ENCODE measurements at regions not wholly inside any gene's neighbourhood (a gene's known extent, or its start where the extent isn't known, plus 50 kb on each side); places are given as distances from the start of the nearest gene placed in this dataset.

GRCh38 chr21:35616090-35616489 lies 444.2 kb downstream of the SETD4 start:
- Histone ChIP-seq H3K27ac (ENCODE audit: insufficient read depth, low read depth, low read length) (no peak overlapping the region), H3K4me1 (ENCODE audit: control insufficient read depth, extremely low read depth, insufficient read depth, low read length) (peaks cover 13% of the 10 kb centered on the region), H3K9ac (replicated peaks; ENCODE audit: extremely low read depth, insufficient read depth, low read length) (no peak overlapping the region), H3K9me1 (replicated peaks; ENCODE audit: control insufficient read depth, extremely low read depth, insufficient read depth, low read length) (no peaks in the 10 kb centered on the region), H2AFZ (ENCODE audit: low read depth, low read length) (peak overlapping the region; percentile 18), H3K4me3 (replicated peaks in 1 of 3; ENCODE audit: insufficient read depth in 1 of 3, low read depth in 1 of 3, low read length in 3 of 3) (no peak overlapping the region), H4K20me1 (replicated peaks; ENCODE audit: control insufficient read depth, extremely low read depth, insufficient read depth, low read length) (no peaks in the 10 kb centered on the region), H3K27me3 (ENCODE audit: control insufficient read depth in 2 of 2, insufficient read depth in 2 of 2, low read length in 2 of 2) (no peaks in the 10 kb centered on the region), H3K36me3 (ENCODE audit: control insufficient read depth in 2 of 2, extremely low read depth in 1 of 2, insufficient read depth in 2 of 2, low read length in 2 of 2) (no peaks in the 10 kb centered on the region), H3K9me3 (replicated peaks; ENCODE audit: control insufficient read depth, insufficient read depth, low read length) (no peaks in the 10 kb centered on the region), H3K79me2 (ENCODE audit: control insufficient read depth, insufficient read depth, low read length) (no peaks in the 10 kb centered on the region), H3K4me2 (ENCODE audit: insufficient read depth, low read length) (peak overlapping the region; percentile 2)
- FAIRE-seq (no peak), DNase-seq (ENCODE audit: low read depth, low spot score) (peak; percentile 58)
- no peak for TF ChIP-seq GATA2 (IDR thresholded peaks at IDR 0.05; ENCODE audit: insufficient read depth, insufficient read length, low read depth, low read length)
- TF ChIP-seq MAX (IDR thresholded peaks at IDR 0.05; ENCODE audit: insufficient read depth, insufficient read length): no peak
- TF ChIP-seq FOS (IDR thresholded peaks at IDR 0.05; ENCODE audit: borderline replicate concordance, insufficient read depth, low read length): no peak
- TF ChIP-seq CTCF (IDR thresholded peaks at IDR 0.05; ENCODE audit: extremely low read depth in 1 of 2, insufficient read depth in 1 of 2, low read depth in 1 of 2, low read length in 2 of 2): peak; percentile 6 to 25
- ChIA-PET CTCF (interaction anchor here (0.5 to 2.6 kb wide), 42 partner anchors 9 to 922 kb away, joined by 3 to 25 read pairs (median 4); partner anchors contain the start of gene RUNX1), POLR2A (no interaction called here)
- no TSS peak for BruUV-seq (replicated peaks)
- dilution Hi-C loops (cut with MboI; ENCODE audit: extremely low pct_ligation_motif_present, low sequenced_read_pairs): no loop called here
- intact Hi-C loops (cut with micrococcal nuclease): loop anchor here (1.0 kb wide), 1 partner anchor 726 kb away; no protein-coding TSS in a partner anchor

GRCh38 chr21:35615325-35615724 lies 445.0 kb downstream of the SETD4 start:
- no peak overlapping the region for H2AFZ ChIP-seq (ENCODE audit: low read depth, low read length)
- POLR2A ChIA-PET: no interaction called here
- dilution Hi-C loops (cut with MboI; ENCODE audit: extremely low pct_ligation_motif_present, low sequenced_read_pairs) (no loop called here), intact Hi-C loops (cut with micrococcal nuclease) (loop anchor here (2.0 kb wide), 1 partner anchor 27 kb away; no protein-coding TSS in a partner anchor)
- no TSS peak for BruUV-seq (replicated peaks)
- CTCF ChIA-PET: interaction anchor here (0.9 to 2.6 kb wide), 25 partner anchors 9 to 922 kb away, joined by 3 to 25 read pairs (median 6); no protein-coding TSS in a partner anchor
- DNase-seq (ENCODE audit: low read depth, low spot score) (no peak), FAIRE-seq (no peak)
- no peaks in the 10 kb centered on the region for H3K9me1 ChIP-seq (replicated peaks; ENCODE audit: control insufficient read depth, extremely low read depth, insufficient read depth, low read length)
- no peaks in the 10 kb centered on the region for H3K79me2 ChIP-seq (ENCODE audit: control insufficient read depth, insufficient read depth, low read length)
- no peak overlapping the region for H3K27ac ChIP-seq (ENCODE audit: insufficient read depth, low read depth, low read length)
- no peaks in the 10 kb centered on the region for H3K36me3 ChIP-seq (ENCODE audit: control insufficient read depth in 2 of 2, extremely low read depth in 1 of 2, insufficient read depth in 2 of 2, low read length in 2 of 2)
- TF ChIP-seq POLR2A (IDR thresholded peaks at IDR 0.05; ENCODE audit: low read depth, low read length) (no peak), MYC (IDR thresholded peaks at IDR 0.05; ENCODE audit: low read depth, low read length) (no peak), EZH2 (IDR thresholded peaks at IDR 0.05; ENCODE audit: borderline replicate concordance, low read depth, low read length, severe bottlenecking) (no peak), JUN (IDR thresholded peaks at IDR 0.05; ENCODE audit: borderline replicate concordance, insufficient read depth, insufficient read length, low read depth) (no peak), FOS (IDR thresholded peaks at IDR 0.05; ENCODE audit: borderline replicate concordance, insufficient read depth, low read length) (no peak), GATA2 (IDR thresholded peaks at IDR 0.05; ENCODE audit: insufficient read depth, insufficient read length, low read depth, low read length) (no peak), POLR2AphosphoS5 (IDR thresholded peaks at IDR 0.05; ENCODE audit: insufficient read depth, low read depth, low read length) (no peak), CTCF (IDR thresholded peaks at IDR 0.05; ENCODE audit: extremely low read depth in 1 of 2, insufficient read depth in 1 of 2, low read depth in 1 of 2, low read length in 2 of 2) (no peak), MAX (IDR thresholded peaks at IDR 0.05; ENCODE audit: insufficient read depth, insufficient read length) (no peak)
- H3K9ac ChIP-seq (replicated peaks; ENCODE audit: extremely low read depth, insufficient read depth, low read length): no peak overlapping the region
- H3K9me3 ChIP-seq (replicated peaks; ENCODE audit: control insufficient read depth, insufficient read depth, low read length): no peaks in the 10 kb centered on the region
- H3K4me1 ChIP-seq (ENCODE audit: control insufficient read depth, extremely low read depth, insufficient read depth, low read length): peaks cover 13% of the 10 kb centered on the region
- no peak overlapping the region for H3K4me2 ChIP-seq (ENCODE audit: insufficient read depth, low read length)
- H3K4me3 ChIP-seq (replicated peaks in 1 of 3; ENCODE audit: insufficient read depth in 1 of 3, low read depth in 1 of 3, low read length in 3 of 3): no peak overlapping the region
- H4K20me1 ChIP-seq (replicated peaks; ENCODE audit: control insufficient read depth, extremely low read depth, insufficient read depth, low read length): no peaks in the 10 kb centered on the region
- H3K27me3 ChIP-seq (ENCODE audit: control insufficient read depth in 2 of 2, insufficient read depth in 2 of 2, low read length in 2 of 2): peaks cover 0 to under 1% of the 10 kb centered on the region in 2 experiments

All from endothelial cell of umbilical vein (primary cell).